B cell (primary cell): ENCODE measurements at regions not wholly inside any gene's neighbourhood (a gene's known extent, or its start where the extent isn't known, plus 50 kb on each side); places are given as distances from the start of the nearest gene placed in this dataset.

Source experiments
- CTCF ChIP-seq: fragments of 200-600 bp; IDR thresholded peaks from one replicate; pipeline ENCODE4 v1.8.0; 2022; ENCODE audit warnings: antibody characterized with exemption, mild to moderate bottlenecking
- EZH2 ChIP-seq: IDR thresholded peaks from 2 replicates; pipeline ENCODE4 v1.6.1; 2012; ENCODE audit warnings: borderline replicate concordance, low read depth, mild to moderate bottlenecking, moderate library complexity, low read length; ENCODE audit not compliant: insufficient read depth, poor library complexity, severe bottlenecking

- no peak for TF ChIP-seq CTCF
- no peak for TF ChIP-seq EZH2
These were observed 280.0 kb downstream of the C12orf75 start for GRCh38 chr12:105610459-105610858.
